ENCODE measurements at regions not wholly inside any gene's neighbourhood (a gene's known extent, or its start where the extent isn't known, plus 50 kb on each side); places are given as distances from the start of the nearest gene placed in this dataset.
"Not testable (repeated sequence)": the region's sequence is repeated elsewhere in the genome, so short reads cannot be mapped to it uniquely, and the experiment has no call there.

DNA sequence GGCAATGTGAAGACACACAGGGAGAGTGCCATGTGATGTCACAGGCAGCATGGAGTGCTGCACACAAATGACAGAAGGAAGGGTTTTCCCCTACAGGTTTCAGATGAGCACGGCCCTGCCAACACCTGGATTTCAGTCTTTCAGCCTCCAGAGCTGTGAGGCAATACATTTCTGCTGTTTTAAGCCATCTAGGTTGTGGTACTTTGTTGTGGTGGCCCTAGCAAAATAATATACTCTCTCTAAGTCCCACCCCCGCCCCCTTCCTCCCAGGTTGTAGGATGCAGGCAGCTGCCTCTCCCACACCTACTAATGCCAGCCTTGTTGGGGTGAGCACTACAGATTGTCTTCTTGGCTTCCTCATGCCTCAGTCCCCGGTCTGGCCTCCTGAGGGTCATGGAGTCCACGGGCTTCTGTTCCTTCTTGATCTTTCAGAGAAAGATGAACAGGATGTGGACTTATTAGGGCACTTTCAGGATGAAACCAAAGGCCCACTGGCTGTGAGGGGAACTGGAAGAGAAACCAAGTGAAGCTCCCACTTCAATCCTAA lies 180.0 kb downstream of the CD47 start:
- no peak overlapping the region for H3K4me3 ChIP-seq (ENCODE audit: low read length)
- no peaks in the 10 kb centered on the region for H3K4me1 ChIP-seq (ENCODE audit: control insufficient read depth, insufficient read depth, low read length)
- H3K9ac ChIP-seq (ENCODE audit: low read length): no peak overlapping the region
- H3K9me3 ChIP-seq (ENCODE audit: control insufficient read depth, low read length): no peaks in the 10 kb centered on the region
- no peaks in the 10 kb centered on the region for H3K27me3 ChIP-seq (ENCODE audit: control insufficient read depth, insufficient read depth, low read length)
- no peaks in the 10 kb centered on the region for H3K36me3 ChIP-seq (ENCODE audit: control insufficient read depth, insufficient read depth, low read length)

DNA sequence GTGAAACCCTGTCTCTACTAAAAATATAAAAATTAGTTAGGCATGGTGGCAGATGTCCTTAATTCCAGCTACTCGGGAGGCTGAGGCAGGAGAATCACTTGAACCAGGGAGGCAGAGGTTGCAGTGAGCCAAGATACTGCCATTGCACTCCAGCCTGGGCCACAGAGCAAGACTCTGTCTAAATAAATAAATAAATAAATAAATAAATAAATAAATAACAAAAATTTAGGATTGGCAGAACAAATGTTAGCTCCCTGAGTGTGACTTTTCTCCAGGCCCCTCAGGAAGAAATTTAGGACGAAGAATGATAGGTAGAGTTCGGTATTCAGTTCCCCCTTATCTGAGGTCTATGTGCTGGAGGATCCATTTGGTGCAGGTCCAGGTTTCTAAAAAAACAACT lies 181.2 kb downstream of the CD47 start:
- not testable (repeated sequence) for H3K4me3 ChIP-seq (ENCODE audit: low read length); H3K36me3 ChIP-seq (ENCODE audit: control insufficient read depth, insufficient read depth, low read length); H3K9me3 ChIP-seq (ENCODE audit: control insufficient read depth, low read length); H3K9ac ChIP-seq (ENCODE audit: low read length); H3K27me3 ChIP-seq (ENCODE audit: control insufficient read depth, insufficient read depth, low read length); H3K4me1 ChIP-seq (ENCODE audit: control insufficient read depth, insufficient read depth, low read length)

GRCh38 chr3:107907996-107908395 lies 182.8 kb downstream of the CD47 start:
- no peaks in the 10 kb centered on the region for H3K36me3 ChIP-seq (ENCODE audit: control insufficient read depth, insufficient read depth, low read length)
- no peak overlapping the region for H3K9ac ChIP-seq (ENCODE audit: low read length)
- H3K27me3 ChIP-seq (ENCODE audit: control insufficient read depth, insufficient read depth, low read length): no peaks in the 10 kb centered on the region
- no peak overlapping the region for H3K4me3 ChIP-seq (ENCODE audit: low read length)
- no peaks in the 10 kb centered on the region for H3K9me3 ChIP-seq (ENCODE audit: control insufficient read depth, low read length)
- H3K4me1 ChIP-seq (ENCODE audit: control insufficient read depth, insufficient read depth, low read length): no peaks in the 10 kb centered on the region

- no peak overlapping the region for H3K4me3 ChIP-seq (ENCODE audit: low read length)
These were observed 186.2 kb downstream of the CD47 start for GRCh38 chr3:107904536-107905066.

GRCh38 chr3:107899990-107900651 lies 190.7 kb downstream of the CD47 start:
- no peaks in the 10 kb centered on the region for H3K4me1 ChIP-seq (ENCODE audit: control insufficient read depth, insufficient read depth, low read length)
- no peaks in the 10 kb centered on the region for H3K9me3 ChIP-seq (ENCODE audit: control insufficient read depth, low read length)
- H3K4me3 ChIP-seq (ENCODE audit: low read length): no peak overlapping the region
- no peaks in the 10 kb centered on the region for H3K36me3 ChIP-seq (ENCODE audit: control insufficient read depth, insufficient read depth, low read length)
- H3K27me3 ChIP-seq (ENCODE audit: control insufficient read depth, insufficient read depth, low read length): peaks cover 3% of the 10 kb centered on the region
- no peak overlapping the region for H3K9ac ChIP-seq (ENCODE audit: low read length)

More at GRCh38 chr3:107904536-107905066, 186.2 kb downstream of the CD47 start:
- Histone ChIP-seq H3K4me1 (ENCODE audit: control insufficient read depth, insufficient read depth, low read length) (no peaks in the 10 kb centered on the region), H3K27me3 (ENCODE audit: control insufficient read depth, insufficient read depth, low read length) (no peaks in the 10 kb centered on the region), H3K9ac (ENCODE audit: low read length) (no peak overlapping the region), H3K9me3 (ENCODE audit: control insufficient read depth, low read length) (no peaks in the 10 kb centered on the region), H3K36me3 (ENCODE audit: control insufficient read depth, insufficient read depth, low read length) (no peaks in the 10 kb centered on the region)

- Histone ChIP-seq H3K4me3 (ENCODE audit: low read length) (no peak overlapping the region), H3K9me3 (ENCODE audit: control insufficient read depth, low read length) (no peaks in the 10 kb centered on the region), H3K4me1 (ENCODE audit: control insufficient read depth, insufficient read depth, low read length) (no peaks in the 10 kb centered on the region), H3K9ac (ENCODE audit: low read length) (no peak overlapping the region), H3K36me3 (ENCODE audit: control insufficient read depth, insufficient read depth, low read length) (no peaks in the 10 kb centered on the region), H3K27me3 (ENCODE audit: control insufficient read depth, insufficient read depth, low read length) (peaks cover 11% of the 10 kb centered on the region)
These were observed 193.3 kb downstream of the CD47 start for GRCh38 chr3:107897471-107898061.

GRCh38 chr3:107894998-107895397 lies 195.8 kb downstream of the CD47 start:
- Histone ChIP-seq H3K4me3 (ENCODE audit: low read length) (no peak overlapping the region), H3K4me1 (ENCODE audit: control insufficient read depth, insufficient read depth, low read length) (no peaks in the 10 kb centered on the region), H3K9me3 (ENCODE audit: control insufficient read depth, low read length) (no peaks in the 10 kb centered on the region), H3K27me3 (ENCODE audit: control insufficient read depth, insufficient read depth, low read length) (peaks cover 11% of the 10 kb centered on the region), H3K36me3 (ENCODE audit: control insufficient read depth, insufficient read depth, low read length) (no peaks in the 10 kb centered on the region), H3K9ac (ENCODE audit: low read length) (no peak overlapping the region)

GRCh38 chr3:107892955-107893624 lies 197.7 kb downstream of the CD47 start:
- Histone ChIP-seq H3K9ac (ENCODE audit: low read length) (no peak overlapping the region), H3K4me3 (ENCODE audit: low read length) (no peak overlapping the region), H3K36me3 (ENCODE audit: control insufficient read depth, insufficient read depth, low read length) (no peaks in the 10 kb centered on the region), H3K27me3 (ENCODE audit: control insufficient read depth, insufficient read depth, low read length) (peaks cover 11% of the 10 kb centered on the region), H3K4me1 (ENCODE audit: control insufficient read depth, insufficient read depth, low read length) (no peaks in the 10 kb centered on the region), H3K9me3 (ENCODE audit: control insufficient read depth, low read length) (no peaks in the 10 kb centered on the region)

DNA sequence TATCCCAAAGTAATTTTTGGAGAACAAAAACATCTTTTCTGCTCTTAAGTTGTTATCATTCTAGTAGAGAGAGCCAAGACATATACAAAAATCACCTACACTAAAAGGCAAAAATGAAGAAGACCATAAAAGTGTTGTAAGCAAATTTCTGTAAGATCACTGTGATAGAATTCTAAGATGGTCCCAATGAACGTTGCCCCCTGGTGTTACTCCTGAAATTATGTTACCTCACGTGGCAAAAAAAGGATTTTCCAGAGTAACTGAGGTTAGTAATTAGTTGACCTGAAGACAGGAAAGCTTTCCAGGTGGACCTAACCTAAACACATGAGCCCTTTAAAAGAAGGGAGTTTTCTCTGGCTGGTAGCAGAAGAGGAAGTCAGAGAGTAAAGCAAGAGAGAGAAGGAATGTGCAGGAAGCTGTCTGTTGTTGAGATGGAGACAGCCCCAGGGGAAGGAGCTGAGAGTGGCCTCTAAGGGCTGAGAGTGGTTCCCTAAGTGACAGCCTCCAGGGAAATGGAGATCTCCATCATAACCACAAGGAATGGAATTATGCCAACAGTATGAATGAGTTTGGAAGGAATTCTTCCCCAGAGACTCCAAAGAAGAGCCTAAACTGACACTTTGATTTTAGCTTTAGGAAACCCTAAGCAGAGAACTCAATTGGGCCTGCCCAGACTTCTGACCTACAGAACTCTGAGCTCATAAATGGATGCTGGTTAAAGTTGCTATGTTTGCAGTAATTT lies 205.9 kb downstream of the CD47 start:
- Histone ChIP-seq H3K36me3 (ENCODE audit: control insufficient read depth, insufficient read depth, low read length) (no peaks in the 10 kb centered on the region), H3K9ac (ENCODE audit: low read length) (no peak overlapping the region)

DNA sequence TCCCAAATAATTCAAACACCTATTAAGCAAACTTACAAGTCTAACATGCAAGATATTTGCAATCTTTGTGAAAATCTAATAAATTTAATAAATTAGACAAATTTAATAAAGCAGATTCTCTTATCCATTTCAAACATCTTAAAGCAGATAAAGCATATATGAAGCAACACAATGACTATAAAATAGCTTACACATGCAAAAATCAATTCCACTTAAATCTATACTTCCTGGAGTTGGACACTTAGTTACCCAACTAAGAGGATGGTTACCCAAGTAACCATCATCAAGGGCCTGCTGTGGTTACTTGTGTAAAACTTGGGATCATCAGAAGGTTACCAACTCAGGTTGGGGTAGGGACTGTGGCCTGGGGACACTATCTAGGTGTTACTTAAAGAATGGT lies 206.8 kb downstream of the CD47 start:
- no peaks in the 10 kb centered on the region for H3K4me1 ChIP-seq (ENCODE audit: control insufficient read depth, insufficient read depth, low read length)
- H3K27me3 ChIP-seq (ENCODE audit: control insufficient read depth, insufficient read depth, low read length): peaks cover 7% of the 10 kb centered on the region
- no peaks in the 10 kb centered on the region for H3K36me3 ChIP-seq (ENCODE audit: control insufficient read depth, insufficient read depth, low read length)
- no peaks in the 10 kb centered on the region for H3K9me3 ChIP-seq (ENCODE audit: control insufficient read depth, low read length)
- no peak overlapping the region for H3K9ac ChIP-seq (ENCODE audit: low read length)
- no peak overlapping the region for H3K4me3 ChIP-seq (ENCODE audit: low read length)

More for the DNA sequence above, 205.9 kb downstream of the CD47 start:
- no peaks in the 10 kb centered on the region for H3K4me1 ChIP-seq (ENCODE audit: control insufficient read depth, insufficient read depth, low read length)
- no peaks in the 10 kb centered on the region for H3K9me3 ChIP-seq (ENCODE audit: control insufficient read depth, low read length)
- H3K27me3 ChIP-seq (ENCODE audit: control insufficient read depth, insufficient read depth, low read length): peaks cover 7% of the 10 kb centered on the region
- H3K4me3 ChIP-seq (ENCODE audit: low read length): no peak overlapping the region

DNA sequence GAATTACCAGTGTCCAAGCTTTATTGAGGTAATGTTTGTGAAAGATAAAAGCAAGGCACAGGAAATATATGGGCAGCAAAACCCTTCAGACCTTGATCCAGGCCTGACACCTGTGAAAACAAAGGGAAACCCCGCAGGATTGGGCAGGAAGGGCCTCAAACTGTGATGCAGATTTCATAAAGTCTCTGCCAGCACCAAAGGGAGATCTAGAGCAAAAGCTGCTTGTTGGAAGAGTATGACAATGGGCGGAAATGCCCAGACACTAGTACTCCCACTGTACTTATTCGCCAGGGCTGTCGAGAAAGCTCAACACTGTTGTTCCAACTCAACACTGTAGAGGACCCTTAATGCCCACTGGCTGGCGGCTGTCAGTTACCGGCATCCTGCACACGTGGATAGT lies 207.9 kb downstream of the CD47 start:
- H3K27me3 ChIP-seq (ENCODE audit: control insufficient read depth, insufficient read depth, low read length): peaks cover 7% of the 10 kb centered on the region
- H3K9ac ChIP-seq (ENCODE audit: low read length): no peak overlapping the region
- no peaks in the 10 kb centered on the region for H3K4me1 ChIP-seq (ENCODE audit: control insufficient read depth, insufficient read depth, low read length)
- no peaks in the 10 kb centered on the region for H3K9me3 ChIP-seq (ENCODE audit: control insufficient read depth, low read length)
- no peak overlapping the region for H3K4me3 ChIP-seq (ENCODE audit: low read length)
- no peaks in the 10 kb centered on the region for H3K36me3 ChIP-seq (ENCODE audit: control insufficient read depth, insufficient read depth, low read length)

All from mucosa of stomach (tissue), 1 donor.